Activated CD4-positive, CD25-positive, alpha-beta regulatory T cell treated with anti-CD3 and anti-CD28 coated beads, Interleukin-2, amount 50 U/mL, for 72 hours (primary cell): ENCODE measurements at regions not wholly inside any gene's neighbourhood (a gene's known extent, or its start where the extent isn't known, plus 50 kb on each side); places are given as distances from the start of the nearest gene placed in this dataset.

Experiments used
- DNase-seq: peaks from one replicate; pipeline ENCODE4 v3.0.0; 2021

GRCh38 chr15:54707805-54708752 lies 488.7 kb downstream of the RSL24D1 start:
- DNase-seq, result no peak

GRCh38 chr15:54687628-54688027 lies 509.1 kb downstream of the RSL24D1 start:
- no peak for DNase-seq
